ENCODE measurements at regions not wholly inside any gene's neighbourhood (a gene's known extent, or its start where the extent isn't known, plus 50 kb on each side); places are given as distances from the start of the nearest gene placed in this dataset.

- no peak for DNase-seq (ENCODE audit: low read depth)
- H3K4me3 ChIP-seq (ENCODE audit: low read depth, low read length) = no peak overlapping the region
- TF ChIP-seq, protein P1, sequence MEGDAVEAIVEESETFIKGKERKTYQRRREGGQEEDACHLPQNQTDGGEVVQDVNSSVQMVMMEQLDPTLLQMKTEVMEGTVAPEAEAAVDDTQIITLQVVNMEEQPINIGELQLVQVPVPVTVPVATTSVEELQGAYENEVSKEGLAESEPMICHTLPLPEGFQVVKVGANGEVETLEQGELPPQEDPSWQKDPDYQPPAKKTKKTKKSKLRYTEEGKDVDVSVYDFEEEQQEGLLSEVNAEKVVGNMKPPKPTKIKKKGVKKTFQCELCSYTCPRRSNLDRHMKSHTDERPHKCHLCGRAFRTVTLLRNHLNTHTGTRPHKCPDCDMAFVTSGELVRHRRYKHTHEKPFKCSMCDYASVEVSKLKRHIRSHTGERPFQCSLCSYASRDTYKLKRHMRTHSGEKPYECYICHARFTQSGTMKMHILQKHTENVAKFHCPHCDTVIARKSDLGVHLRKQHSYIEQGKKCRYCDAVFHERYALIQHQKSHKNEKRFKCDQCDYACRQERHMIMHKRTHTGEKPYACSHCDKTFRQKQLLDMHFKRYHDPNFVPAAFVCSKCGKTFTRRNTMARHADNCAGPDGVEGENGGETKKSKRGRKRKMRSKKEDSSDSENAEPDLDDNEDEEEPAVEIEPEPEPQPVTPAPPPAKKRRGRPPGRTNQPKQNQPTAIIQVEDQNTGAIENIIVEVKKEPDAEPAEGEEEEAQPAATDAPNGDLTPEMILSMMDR (conservative IDR thresholded peaks at IDR 0.05; ENCODE audit: low read depth, low read length) = no peak
These were observed 179.6 kb downstream of the CENPC start for GRCh38 chr4:67365661-67366245.

GRCh38 chr4:67355806-67356205, 189.5 kb downstream of the CENPC start:
- peak; percentile 22 for DNase-seq (ENCODE audit: low read depth)
- H3K4me3 ChIP-seq (ENCODE audit: low read depth, low read length) = no peak overlapping the region
- TF ChIP-seq, protein P1 (conservative IDR thresholded peaks at IDR 0.05; ENCODE audit: low read depth, low read length) = no peak

GRCh38 chr4:67346654-67347053, 198.6 kb downstream of the CENPC start:
- TF ChIP-seq, protein P1 (conservative IDR thresholded peaks at IDR 0.05; ENCODE audit: low read depth, low read length) = no peak
- DNase-seq (ENCODE audit: low read depth) = no peak
- H3K4me3 ChIP-seq (ENCODE audit: low read depth, low read length) = no peak overlapping the region

- TF ChIP-seq, protein P1 (conservative IDR thresholded peaks at IDR 0.05; ENCODE audit: low read depth, low read length) = no peak
- no peak for DNase-seq (ENCODE audit: low read depth)
- no peak overlapping the region for H3K4me3 ChIP-seq (ENCODE audit: low read depth, low read length)
These were observed 200.5 kb downstream of the CENPC start for GRCh38 chr4:67344594-67345380.

DNA sequence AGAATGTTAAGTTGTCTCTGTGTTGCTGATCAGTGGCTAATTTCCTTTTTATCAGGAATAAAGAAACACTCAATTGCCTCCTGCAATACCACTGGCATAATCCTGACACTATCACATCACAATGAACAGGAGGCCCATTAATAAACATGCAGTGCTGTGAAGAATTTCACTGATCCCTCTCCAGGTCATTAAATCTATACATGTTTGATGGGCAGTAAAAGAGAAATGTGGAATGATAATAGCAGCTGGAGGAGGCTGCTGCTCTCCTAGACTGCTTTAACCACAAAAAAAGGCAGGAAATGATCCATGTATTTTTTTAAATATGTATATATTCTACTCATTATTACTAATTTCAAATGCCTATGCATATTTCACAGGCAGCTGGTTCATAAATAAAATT, 202.1 kb downstream of the CENPC start:
- H3K4me3 ChIP-seq (ENCODE audit: low read depth, low read length) = no peak overlapping the region
- no peak for DNase-seq (ENCODE audit: low read depth)
- TF ChIP-seq, protein P1 (conservative IDR thresholded peaks at IDR 0.05; ENCODE audit: low read depth, low read length) = no peak

DNA sequence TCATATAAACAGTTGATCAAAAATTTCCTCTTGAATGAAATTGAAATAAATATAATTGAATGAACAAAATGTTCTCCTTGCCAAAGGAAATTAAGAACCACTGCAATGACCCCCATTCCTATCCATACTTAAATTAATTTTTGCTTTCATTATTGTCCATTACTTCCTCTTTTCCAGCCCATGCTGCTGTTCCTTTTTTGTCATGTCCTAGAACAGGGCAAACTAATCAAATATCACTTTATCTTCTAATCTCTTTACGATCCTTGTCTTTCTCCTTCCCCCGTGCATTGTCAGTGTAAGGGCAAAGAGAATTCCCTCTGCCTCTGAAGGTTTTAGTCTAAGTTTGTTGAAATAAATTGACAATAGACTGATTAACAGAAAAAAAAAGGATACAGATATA, 203.0 kb downstream of the CENPC start:
- DNase-seq (ENCODE audit: low read depth) = no peak
- no peak overlapping the region for H3K4me3 ChIP-seq (ENCODE audit: low read depth, low read length)
- TF ChIP-seq, protein P1 (conservative IDR thresholded peaks at IDR 0.05; ENCODE audit: low read depth, low read length) = no peak

DNA sequence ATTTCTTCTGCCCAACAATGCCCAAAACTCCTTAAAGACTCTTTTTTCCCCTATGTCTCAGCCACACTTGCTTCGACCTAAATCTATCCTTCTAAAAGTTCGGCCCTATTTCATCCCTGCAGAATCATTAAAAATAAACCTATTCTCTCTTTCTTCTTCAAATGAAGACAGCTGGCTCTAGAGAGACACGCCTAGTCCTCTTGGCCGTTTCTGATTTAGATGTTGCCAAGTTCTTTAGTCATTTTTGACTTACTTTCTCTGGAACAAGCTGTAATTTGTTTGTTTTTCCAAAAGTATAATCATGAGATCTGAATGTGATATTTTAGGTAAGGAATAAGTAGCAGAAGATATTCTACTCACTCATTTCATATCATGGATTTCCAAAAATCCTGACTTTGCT, 211.6 kb downstream of the CENPC start:
- DNase-seq (ENCODE audit: low read depth) = no peak
- TF ChIP-seq, protein P1 (conservative IDR thresholded peaks at IDR 0.05; ENCODE audit: low read depth, low read length) = no peak
- H3K4me3 ChIP-seq (ENCODE audit: low read depth, low read length) = no peak overlapping the region
